B cell (primary cell): ENCODE measurements at regions not wholly inside any gene's neighbourhood (a gene's known extent, or its start where the extent isn't known, plus 50 kb on each side); places are given as distances from the start of the nearest gene placed in this dataset.

Experiments used
- ATAC-seq: fragments of 200-7000 bp; cut with Tn5 transposase; one replicate; pipeline ENCODE4 v1.10.0; 2021; ENCODE audit warnings: low read depth, mild to moderate bottlenecking, moderate number of reproducible peaks, moderate library complexity
- CTCF ChIA-PET: fragments of 350-600 bp; sonication (Branson Sonifier 250); formaldehyde crosslinking; loops from one replicate; lab custom pipeline; 2021; ENCODE audit warnings: antibody characterized with exemption, inconsistent platforms; lab: Charles Lee
- POLR2A ChIA-PET: fragments of 350-600 bp; sonication (Branson Sonifier 250); formaldehyde crosslinking; loops from one replicate; lab custom pipeline; 2021; ENCODE audit warnings: antibody characterized with exemption; lab: Charles Lee
- DNase-seq: peaks from one replicate; pipeline ENCODE4 v3.0.0; 2013
- H2AFZ ChIP-seq: 2 replicates; pipeline ENCODE4 v1.6.1; 2012; ENCODE audit warnings: mild to moderate bottlenecking, low read depth, low read length; ENCODE audit not compliant: insufficient read depth, poor library complexity, severe bottlenecking
- H3K27ac ChIP-seq, 2 donors: 1 replicate in 1 of 2; 2 replicates in 1 of 2; pipeline ENCODE4 v1.5.1; 2012 to 2013; ENCODE audit warnings: low read length in 2 of 2, mild to moderate bottlenecking in 2 of 2, moderate library complexity in 1 of 2
- H3K27me3 ChIP-seq, 4 experiments: fragments of 200-600 bp in 1 of 4; sonication (generic) in 1 of 4; replicated peaks in 1 of 4; 1 replicate in 2 of 4; 2 replicates in 2 of 4; pipeline versions ENCODE4 v1.6.1 to v1.7.0; 2013 to 2016; ENCODE audit warnings: low read length in 3 of 4, mild to moderate bottlenecking in 2 of 4, mixed read lengths in 1 of 4, moderate library complexity in 1 of 4; ENCODE audit not compliant: insufficient read depth in 4 of 4, control insufficient read depth in 3 of 4; ENCODE audit errors: control extremely low read depth in 1 of 4
- H3K36me3 ChIP-seq, 2 experiments: replicated peaks in 1 of 2; 1 replicate in 1 of 2; 2 replicates in 1 of 2; pipeline versions ENCODE4 v1.6.1 to v1.7.1; 2013; ENCODE audit warnings: low read length in 1 of 2; ENCODE audit not compliant: insufficient read depth in 2 of 2, control insufficient read depth in 1 of 2; ENCODE audit errors: control extremely low read depth in 1 of 2, extremely low read depth in 1 of 2
- H3K4me1 ChIP-seq, 2 donors: fragments of 200-600 bp in 1 of 2; sonication (generic) in 1 of 2; 1 replicate in 1 of 2; 2 replicates in 1 of 2; pipeline versions ENCODE4 v1.5.1 to v1.6.1; 2013 to 2017; ENCODE audit warnings: low read length in 2 of 2; ENCODE audit not compliant: control insufficient read depth in 2 of 2, insufficient read depth in 2 of 2
- H3K4me2 ChIP-seq: replicated peaks from 2 replicates; pipeline ENCODE3; 2012; ENCODE audit warnings: mild to moderate bottlenecking, low read depth, low read length; ENCODE audit not compliant: poor library complexity, severe bottlenecking
- H3K4me3 ChIP-seq, 5 experiments: fragments of 200-600 bp in 1 of 5; sonication (generic) in 1 of 5; 1 replicate in 3 of 5; 2 replicates in 2 of 5; pipeline versions ENCODE4 v1.5.1 to v1.7.0; 2011 to 2016; ENCODE audit warnings: low read length in 4 of 5, mild to moderate bottlenecking in 4 of 5, low read depth in 2 of 5, control low read depth in 1 of 5, moderate library complexity in 1 of 5; ENCODE audit not compliant: insufficient read depth in 1 of 5; ENCODE audit errors: control extremely low read depth in 1 of 5, extremely low read depth in 1 of 5
- H3K79me2 ChIP-seq: fragments of 200-600 bp; sonication (generic); one replicate; pipeline ENCODE4 v1.6.0; 2016; ENCODE audit warnings: low read length; ENCODE audit not compliant: control insufficient read depth, insufficient read depth
- H3K9ac ChIP-seq: fragments of 200-600 bp; sonication (generic); 2 replicates; pipeline ENCODE4 v1.6.1; 2017; ENCODE audit warnings: mild to moderate bottlenecking, low read length, moderate library complexity
- H3K9me3 ChIP-seq, 3 donors: one replicate each; pipeline versions ENCODE4 v1.6.1 to v1.7.1; 2013; ENCODE audit warnings: low read length in 2 of 3; ENCODE audit not compliant: control insufficient read depth in 2 of 3, insufficient read depth in 1 of 3; ENCODE audit errors: control extremely low read depth in 1 of 3
- H4K20me1 ChIP-seq: 2 replicates; pipeline ENCODE4 v1.6.0; 2012; ENCODE audit warnings: mild to moderate bottlenecking, low read length; ENCODE audit not compliant: insufficient read depth, control insufficient read depth, poor library complexity, severe bottlenecking
- H3K27ac Mint-ChIP-seq: one replicate; pipeline ENCODE4 v1.8.0; 2021; ENCODE audit warnings: mixed read lengths
- H3K27me3 Mint-ChIP-seq: one replicate; pipeline ENCODE4 v1.8.0; 2021; ENCODE audit warnings: mixed read lengths
- H3K4me1 Mint-ChIP-seq: one replicate; pipeline ENCODE4 v1.8.0; 2021; ENCODE audit warnings: mixed read lengths
- H3K4me3 Mint-ChIP-seq: one replicate; pipeline ENCODE4 v1.8.0; 2021; ENCODE audit warnings: mixed read lengths
- H3K9me3 Mint-ChIP-seq: one replicate; pipeline ENCODE4 v1.8.0; 2022; ENCODE audit warnings: mixed read lengths; ENCODE audit not compliant: insufficient read depth
- CTCF ChIP-seq: fragments of 200-600 bp; IDR thresholded peaks from one replicate; pipeline ENCODE4 v1.8.0; 2022; ENCODE audit warnings: antibody characterized with exemption, mild to moderate bottlenecking
- EZH2 ChIP-seq: IDR thresholded peaks from 2 replicates; pipeline ENCODE4 v1.6.1; 2012; ENCODE audit warnings: borderline replicate concordance, low read depth, mild to moderate bottlenecking, moderate library complexity, low read length; ENCODE audit not compliant: insufficient read depth, poor library complexity, severe bottlenecking
- WGBS: methylation state at CpG from one replicate; pipeline ENCODE4 v1.1.5; 2013; ENCODE audit warnings: missing lambda C conversion rate; ENCODE audit not compliant: insufficient coverage; 5-methylcytosine and 5-hydroxymethylcytosine counted together
- intact Hi-C: fragments of 100-400 bp; cut with micrococcal nuclease; formaldehyde crosslinking; loops from one replicate; pipeline ENCODE4 v1.10.0; 2022

- H3K4me3 Mint-ChIP-seq = no peak overlapping the region
- peaks cover 0 to 27% (median 14%) of the 10 kb centered on the region in 3 donors for H3K9me3 ChIP-seq
- no peaks in the 10 kb centered on the region for H3K79me2 ChIP-seq
Observed at GRCh38 chr16:86216591-86216990, 293.7 kb upstream of the FOXF1 start.

More at GRCh38 chr16:86216591-86216990, 293.7 kb upstream of the FOXF1 start:
- TF ChIP-seq EZH2 (no peak), CTCF (no peak)
- H3K9me3 Mint-ChIP-seq = peaks cover 10% of the 10 kb centered on the region
- DNase-seq (no peak), ATAC-seq (no peak)
- H4K20me1 ChIP-seq = no peaks in the 10 kb centered on the region
- ChIA-PET CTCF (interaction anchor here (0.5 kb wide), 1 partner anchor 36 kb away, joined by 5 read pairs; no protein-coding TSS in a partner anchor), POLR2A (no interaction called here)
- no peak overlapping the region for H3K27ac ChIP-seq
- peaks cover 0 to 15% (median 2%) of the 10 kb centered on the region in 4 experiments for H3K27me3 ChIP-seq
- H3K4me1 ChIP-seq = peaks cover 20 to 36% of the 10 kb centered on the region in 2 donors
- no peak overlapping the region for H3K9ac ChIP-seq
- H3K4me2 ChIP-seq = no peak overlapping the region
- intact Hi-C loops = loop anchor here (10.0 kb wide), 1 partner anchor 62 kb away; no protein-coding TSS in a partner anchor
- H3K4me3 ChIP-seq = no peak overlapping the region
- H3K36me3 ChIP-seq = no peaks in the 10 kb centered on the region
- peaks cover 8% of the 10 kb centered on the region for H3K27me3 Mint-ChIP-seq
- 94% methylated on average over 9 of the region's 9 CpGs for WGBS
- peaks cover 36% of the 10 kb centered on the region for H3K4me1 Mint-ChIP-seq
- H2AFZ ChIP-seq = no peak overlapping the region
- no peak overlapping the region for H3K27ac Mint-ChIP-seq
